Adrenal gland (tissue), 5 donors: ENCODE measurements at regions not wholly inside any gene's neighbourhood (a gene's known extent, or its start where the extent isn't known, plus 50 kb on each side); places are given as distances from the start of the nearest gene placed in this dataset.

Source experiments
- CTCF ChIP-seq, 6 experiments: fragments of 450-650 bp in 4 of 6; fragments of 200-600 bp in 2 of 6; sonication (generic) in 1 of 6; IDR thresholded peaks; 1 replicate in 5 of 6; 2 replicates in 1 of 6; pipeline versions ENCODE4 v1.5.1 to v1.8.0; 2016 to 2021; ENCODE audit warnings: antibody characterized with exemption in 6 of 6, mild to moderate bottlenecking in 2 of 6, moderate library complexity in 1 of 6
- POLR2A ChIP-seq, 2 donors: fragments of 450-650 bp; IDR thresholded peaks; one replicate each; pipeline ENCODE4 v1.6.1; 2017; ENCODE audit warnings: antibody characterized with exemption in 2 of 2, mild to moderate bottlenecking in 2 of 2, moderate library complexity in 1 of 2
- donor health status: DM: no; HTN: no; CAD: no.

GRCh38 chr2:12982149-12982584 is 265.4 kb downstream of the TRIB2 start:
- TF ChIP-seq CTCF (IDR thresholded peaks at IDR 0.05) (no peak), POLR2A (IDR thresholded peaks at IDR 0.05) (no peak)
